CD4-positive, alpha-beta memory T cell (primary cell): ENCODE measurements at regions not wholly inside any gene's neighbourhood (a gene's known extent, or its start where the extent isn't known, plus 50 kb on each side); places are given as distances from the start of the nearest gene placed in this dataset.
"Not testable (repeated sequence)": the region's sequence is repeated elsewhere in the genome, so short reads cannot be mapped to it uniquely, and the experiment has no call there.

Experiments used
- CTCF ChIA-PET: fragments of 350-600 bp; sonication (Branson Sonifier 250); formaldehyde crosslinking; loops from one replicate; lab custom pipeline; 2021; ENCODE audit warnings: inconsistent platforms; ENCODE audit not compliant: partially characterized antibody; lab: Charles Lee
- POLR2A ChIA-PET: fragments of 350-600 bp; sonication (Branson Sonifier 250); formaldehyde crosslinking; loops from one replicate; lab custom pipeline; 2021; ENCODE audit not compliant: partially characterized antibody; lab: Charles Lee
- DNase-seq, 5 donors: peaks; one replicate each; pipeline versions ENCODE4 v3.0.0 to v3.0.0-alpha.2; 2020 to 2022; ENCODE audit warnings: mixed read lengths in 1 of 5
- H3K27ac ChIP-seq: one replicate; pipeline ENCODE4 v1.7.0; 2013; ENCODE audit warnings: low read depth, low read length
- H3K27me3 ChIP-seq: 2 replicates; pipeline ENCODE4 v1.7.0; 2013; ENCODE audit warnings: mild to moderate bottlenecking, low read length, moderate library complexity; ENCODE audit not compliant: insufficient read depth
- H3K36me3 ChIP-seq: 2 replicates; pipeline ENCODE4 v1.7.0; 2013; ENCODE audit warnings: mild to moderate bottlenecking, low read length, moderate library complexity; ENCODE audit not compliant: insufficient read depth
- H3K4me1 ChIP-seq: 2 replicates; pipeline ENCODE4 v1.7.0; 2013; ENCODE audit warnings: mild to moderate bottlenecking, low read length, moderate library complexity; ENCODE audit not compliant: insufficient read depth
- H3K4me3 ChIP-seq, 2 donors: one replicate each; pipeline ENCODE4 v1.7.0; 2013; ENCODE audit warnings: low read length in 2 of 2, mild to moderate bottlenecking in 1 of 2
- H3K9me3 ChIP-seq, 2 donors: one replicate each; pipeline ENCODE4 v1.7.0; 2013; ENCODE audit warnings: low read length in 2 of 2, control low read depth in 1 of 2; ENCODE audit not compliant: control insufficient read depth in 1 of 2
- H3K27ac Mint-ChIP-seq, 7 donors: one replicate each; pipeline ENCODE4 v1.8.0; 2020 to 2021; ENCODE audit warnings: mixed read lengths in 7 of 7, mild to moderate bottlenecking in 6 of 7, inconsistent platforms in 3 of 7, moderate library complexity in 3 of 7
- H3K27me3 Mint-ChIP-seq, 2 donors: one replicate each; pipeline ENCODE4 v1.8.0; 2020 to 2021; ENCODE audit warnings: mixed read lengths in 2 of 2
- H3K36me3 Mint-ChIP-seq, 2 donors: one replicate each; pipeline ENCODE4 v1.8.0; 2020 to 2021; ENCODE audit warnings: mixed read lengths in 2 of 2, inconsistent platforms in 1 of 2, mild to moderate bottlenecking in 1 of 2
- H3K4me1 Mint-ChIP-seq, 4 donors: one replicate each; pipeline ENCODE4 v1.8.0; 2020 to 2021; ENCODE audit warnings: mixed read lengths in 4 of 4, mild to moderate bottlenecking in 1 of 4
- H3K4me3 Mint-ChIP-seq, 8 donors: one replicate each; pipeline ENCODE4 v1.8.0; 2020 to 2021; ENCODE audit warnings: mixed read lengths in 8 of 8, mild to moderate bottlenecking in 7 of 8, moderate library complexity in 6 of 8, inconsistent platforms in 3 of 8
- H3K9me3 Mint-ChIP-seq, 8 donors: one replicate each; pipeline ENCODE4 v1.8.0; 2020 to 2021; ENCODE audit warnings: mixed read lengths in 8 of 8, mild to moderate bottlenecking in 5 of 8, inconsistent platforms in 3 of 8, moderate library complexity in 1 of 8
- intact Hi-C: fragments of 100-400 bp; cut with micrococcal nuclease; formaldehyde crosslinking; loops from one replicate; pipeline ENCODE4 v1.15.1; 2023

DNA sequence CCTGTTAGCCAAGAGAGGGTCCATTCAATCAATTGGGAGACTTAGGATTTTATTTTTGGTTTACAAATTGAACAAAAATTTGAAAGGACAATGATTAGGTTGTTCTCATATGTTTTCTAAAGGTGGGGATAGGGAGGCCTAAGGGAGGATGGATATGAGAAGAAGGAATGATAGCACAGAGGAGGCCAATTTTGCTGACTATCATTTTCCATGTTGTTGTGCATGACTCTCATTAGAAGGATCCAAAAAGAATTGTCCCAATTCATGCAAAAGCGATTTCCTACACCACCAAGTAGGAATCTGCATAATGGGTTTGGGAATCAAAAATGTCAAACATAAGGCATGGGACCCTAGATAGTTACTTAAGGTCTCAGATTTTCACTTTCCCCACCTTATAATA, 524.8 kb downstream of the KIF2B start:
- H3K9me3 ChIP-seq = no peaks in the 10 kb centered on the region
- no peak overlapping the region for H3K27ac ChIP-seq
- Mint-ChIP-seq H3K4me3 (no peak overlapping the region), H3K27ac (no peak overlapping the region), H3K9me3 (peaks cover 0 to 7% (median 2%) of the 10 kb centered on the region in 8 donors), H3K36me3 (no peaks in the 10 kb centered on the region), H3K27me3 (no peaks in the 10 kb centered on the region), H3K4me1 (no peaks in the 10 kb centered on the region)
- POLR2A ChIA-PET = no interaction called here
- no peak for DNase-seq
- CTCF ChIA-PET = no interaction called here
- H3K27me3 ChIP-seq = no peaks in the 10 kb centered on the region
- intact Hi-C loops = no loop called here
- H3K4me3 ChIP-seq = no peak overlapping the region
- H3K36me3 ChIP-seq = no peaks in the 10 kb centered on the region
- H3K4me1 ChIP-seq = no peaks in the 10 kb centered on the region

- H3K36me3 ChIP-seq = no peaks in the 10 kb centered on the region
- no peaks in the 10 kb centered on the region for H3K9me3 ChIP-seq
- Mint-ChIP-seq H3K27me3 (no peaks in the 10 kb centered on the region), H3K4me1 (no peaks in the 10 kb centered on the region), H3K4me3 (no peak overlapping the region), H3K27ac (no peak overlapping the region), H3K36me3 (no peaks in the 10 kb centered on the region), H3K9me3 (peaks cover 0 to 7% (median 2%) of the 10 kb centered on the region in 8 donors)
- no peaks in the 10 kb centered on the region for H3K27me3 ChIP-seq
- intact Hi-C loops = no loop called here
- ChIA-PET POLR2A (no interaction called here), CTCF (no interaction called here)
- no peaks in the 10 kb centered on the region for H3K4me1 ChIP-seq
- DNase-seq = no peak
- H3K4me3 ChIP-seq = no peak overlapping the region
- H3K27ac ChIP-seq = no peak overlapping the region
These were observed 525.5 kb downstream of the KIF2B start for GRCh38 chr17:54348234-54348633.

- DNase-seq = no peak
- H3K9me3 ChIP-seq = no peaks in the 10 kb centered on the region
- H3K27me3 ChIP-seq = no peaks in the 10 kb centered on the region
- H3K36me3 ChIP-seq = no peaks in the 10 kb centered on the region
- Mint-ChIP-seq H3K36me3 (no peaks in the 10 kb centered on the region), H3K4me1 (no peaks in the 10 kb centered on the region), H3K4me3 (no peak overlapping the region), H3K9me3 (peaks cover 2 to 15% (median 6%) of the 10 kb centered on the region in 8 donors), H3K27me3 (no peaks in the 10 kb centered on the region), H3K27ac (no peak overlapping the region)
- H3K4me1 ChIP-seq = no peaks in the 10 kb centered on the region
- H3K4me3 ChIP-seq = no peak overlapping the region
- ChIA-PET POLR2A (no interaction called here), CTCF (no interaction called here)
- no peak overlapping the region for H3K27ac ChIP-seq
- intact Hi-C loops = no loop called here
These were observed 531.2 kb downstream of the KIF2B start for GRCh38 chr17:54353789-54354525.

GRCh38 chr17:54361073-54361472, 538.3 kb downstream of the KIF2B start:
- CTCF ChIA-PET, H3K27me3 ChIP-seq, H3K4me3 ChIP-seq, intact Hi-C loops, H3K36me3 ChIP-seq, H3K4me3 Mint-ChIP-seq, H3K27me3 Mint-ChIP-seq, H3K9me3 ChIP-seq, H3K4me1 Mint-ChIP-seq, H3K27ac Mint-ChIP-seq, H3K36me3 Mint-ChIP-seq, H3K4me1 ChIP-seq, DNase-seq, H3K27ac ChIP-seq, POLR2A ChIA-PET: not testable (repeated sequence)
- peaks cover 2 to 13% (median 7%) of the 10 kb centered on the region in 8 donors for H3K9me3 Mint-ChIP-seq

GRCh38 chr17:54368906-54369305, 531.7 kb upstream of the TOM1L1 start:
- no peaks in the 10 kb centered on the region for H3K4me1 Mint-ChIP-seq
- CTCF ChIA-PET = no interaction called here

GRCh38 chr17:54372069-54372749, 528.4 kb upstream of the TOM1L1 start:
- no peak overlapping the region for H3K4me3 ChIP-seq
- Mint-ChIP-seq H3K27me3 (no peaks in the 10 kb centered on the region), H3K4me3 (no peak overlapping the region), H3K4me1 (no peaks in the 10 kb centered on the region), H3K9me3 (peaks cover 0 to 9% (median 0%) of the 10 kb centered on the region in 8 donors), H3K27ac (no peak overlapping the region), H3K36me3 (no peaks in the 10 kb centered on the region)
- no peaks in the 10 kb centered on the region for H3K9me3 ChIP-seq
- H3K4me1 ChIP-seq = no peaks in the 10 kb centered on the region
- no peaks in the 10 kb centered on the region for H3K27me3 ChIP-seq
- H3K36me3 ChIP-seq = no peaks in the 10 kb centered on the region
- no peak overlapping the region for H3K27ac ChIP-seq
- CTCF ChIA-PET = no interaction called here
- DNase-seq = no peak
- intact Hi-C loops = no loop called here
- POLR2A ChIA-PET = no interaction called here

More at GRCh38 chr17:54368906-54369305, 531.7 kb upstream of the TOM1L1 start:
- Mint-ChIP-seq H3K27ac (no peak overlapping the region), H3K4me3 (no peak overlapping the region), H3K27me3 (no peaks in the 10 kb centered on the region), H3K36me3 (no peaks in the 10 kb centered on the region), H3K9me3 (peaks cover 0 to 6% (median 0%) of the 10 kb centered on the region in 8 donors)
- H3K4me3 ChIP-seq = no peak overlapping the region
- POLR2A ChIA-PET = no interaction called here
- H3K27me3 ChIP-seq = no peaks in the 10 kb centered on the region
- H3K4me1 ChIP-seq = no peaks in the 10 kb centered on the region
- intact Hi-C loops = no loop called here
- H3K36me3 ChIP-seq = no peaks in the 10 kb centered on the region
- H3K27ac ChIP-seq = no peak overlapping the region
- DNase-seq = no peak
- no peaks in the 10 kb centered on the region for H3K9me3 ChIP-seq

GRCh38 chr17:54373970-54374369, 526.7 kb upstream of the TOM1L1 start:
- CTCF ChIA-PET = no interaction called here

More at GRCh38 chr17:54373970-54374369, 526.7 kb upstream of the TOM1L1 start:
- Histone ChIP-seq H3K4me3 (no peak overlapping the region), H3K4me1 (no peaks in the 10 kb centered on the region), H3K36me3 (no peaks in the 10 kb centered on the region), H3K9me3 (no peaks in the 10 kb centered on the region), H3K27me3 (no peaks in the 10 kb centered on the region), H3K27ac (no peak overlapping the region)
- H3K36me3 Mint-ChIP-seq = no peaks in the 10 kb centered on the region
- no peak overlapping the region for H3K4me3 Mint-ChIP-seq
- no peak overlapping the region for H3K27ac Mint-ChIP-seq
- no peak for DNase-seq
- H3K27me3 Mint-ChIP-seq = no peaks in the 10 kb centered on the region
- H3K9me3 Mint-ChIP-seq = peaks cover 0 to 9% (median 0%) of the 10 kb centered on the region in 8 donors
- H3K4me1 Mint-ChIP-seq = no peaks in the 10 kb centered on the region
- POLR2A ChIA-PET = no interaction called here
- intact Hi-C loops = no loop called here
